HCT116 (cell line): ENCODE measurements at regions not wholly inside any gene's neighbourhood (a gene's known extent, or its start where the extent isn't known, plus 50 kb on each side); places are given as distances from the start of the nearest gene placed in this dataset.

Experiments used
- ATAC-seq: fragments of 200-7000 bp; cut with Tn5 transposase; 2 replicates; pipeline ENCODE4 v1.9.1; 2020; ENCODE audit warnings: mild to moderate bottlenecking, moderate library complexity
- BruUV-seq: library from RNA; stranded (reverse); fragments of 400-500 nt; replicated peaks from 2 replicates; lab custom pipeline; 2021; lab: Mats Ljungman, UMichigan
- CTCF ChIA-PET: fragments of 300-600 bp; sonication (Branson Sonifier 250); formaldehyde crosslinking; loops from one replicate; lab custom pipeline; 2021; ENCODE audit warnings: antibody characterized with exemption; lab: Charles Lee
- POLR2A ChIA-PET: fragments of 300-600, 350-600 bp; sonication (Branson Sonifier 250); formaldehyde crosslinking; loops from one replicate; lab custom pipeline; 2021; ENCODE audit warnings: antibody characterized with exemption; lab: Charles Lee
- RAD21 ChIA-PET, 2 experiments: fragments of 300-600 bp; sonication (Branson Sonifier 250); formaldehyde crosslinking; loops; one replicate each; lab custom pipeline; 2023; ENCODE audit warnings: low total read pairs in 2 of 2; ENCODE audit not compliant: uncharacterized antibody in 2 of 2, unreplicated experiment in 2 of 2, low non-redundant PET in 1 of 2; lab: Charles Lee
- DNase-seq: peaks from one replicate; pipeline ENCODE4 v3.0.0-alpha.2; 2010; ENCODE audit warnings: low read depth, low spot score
- H2AFZ ChIP-seq: fragments of 200-600 bp; shearing (Covaris generic), sonication (generic); 2 replicates; pipeline ENCODE4 v1.6.1; 2017; ENCODE audit warnings: low read depth, mixed run types, mixed read lengths, antibody characterized with exemption, low read length; ENCODE audit not compliant: poor library complexity, severe bottlenecking
- H3K27ac ChIP-seq: 2 replicates; pipeline ENCODE4 v1.5.1; 2012; ENCODE audit warnings: low read depth, low read length
- H3K27me3 ChIP-seq: fragments of 200-600 bp; sonication (generic); 2 replicates; pipeline ENCODE4 v1.6.1; 2016; ENCODE audit warnings: mixed run types, low read length, mixed read lengths; ENCODE audit not compliant: insufficient read depth
- H3K36me3 ChIP-seq, 2 experiments: fragments of 200-500 bp in 1 of 2; fragments of 200-600 bp in 1 of 2; sonication (Bioruptor generic) in 1 of 2; sonication (generic) in 1 of 2; 2 replicates each; pipeline versions ENCODE4 v1.5.1 to v1.6.1; 2014 to 2016; ENCODE audit warnings: low read length in 2 of 2, inconsistent platforms in 1 of 2, mixed read lengths in 1 of 2, mixed run types in 1 of 2; ENCODE audit not compliant: insufficient read depth in 2 of 2, control insufficient read depth in 1 of 2
- H3K4me1 ChIP-seq, 2 experiments: fragments of 200-600 bp in 1 of 2; sonication (generic) in 1 of 2; 2 replicates each; pipeline versions ENCODE4 v1.5.1 to v1.6.1; 2012 to 2017; ENCODE audit warnings: low read length in 2 of 2, inconsistent platforms in 1 of 2, mild to moderate bottlenecking in 1 of 2, mixed read lengths in 1 of 2, mixed run types in 1 of 2, moderate library complexity in 1 of 2; ENCODE audit not compliant: insufficient read depth in 2 of 2, control insufficient read depth in 1 of 2
- H3K4me2 ChIP-seq: fragments of 200-600 bp; sonication (generic); 2 replicates; pipeline ENCODE4 v1.6.1; 2017; ENCODE audit warnings: mixed run types, low read length, mixed read lengths
- H3K4me3 ChIP-seq, 2 experiments: fragments of 200-600 bp in 1 of 2; sonication (generic) in 1 of 2; replicated peaks in 1 of 2; 2 replicates each; pipeline ENCODE4 v1.5.1; 2011 to 2016; ENCODE audit warnings: low read length in 2 of 2, control low read depth in 1 of 2, low read depth in 1 of 2, mild to moderate bottlenecking in 1 of 2, mixed read lengths in 1 of 2, mixed run types in 1 of 2
- H3K79me2 ChIP-seq: fragments of 200-600 bp; sonication (generic); 2 replicates; pipeline ENCODE4 v1.6.1; 2017; ENCODE audit warnings: mild to moderate bottlenecking, mixed run types, low read length, moderate library complexity, mixed read lengths; ENCODE audit not compliant: insufficient read depth
- H3K9ac ChIP-seq: fragments of 200-600 bp; sonication (generic); 2 replicates; pipeline ENCODE4 v1.6.1; 2016; ENCODE audit warnings: low read length, mixed read lengths
- H3K9me2 ChIP-seq: fragments of 200-600 bp; sonication (generic), shearing (Covaris generic); 2 replicates; pipeline ENCODE4 v1.6.1; 2017; ENCODE audit warnings: mixed run types, mild to moderate bottlenecking, moderate library complexity; ENCODE audit not compliant: insufficient read depth
- H3K9me3 ChIP-seq, 2 experiments: fragments of 200-500 bp in 1 of 2; fragments of 200-600 bp in 1 of 2; sonication (Bioruptor generic) in 1 of 2; sonication (generic) in 1 of 2; 2 replicates each; pipeline ENCODE4 v1.6.1; 2014 to 2017; ENCODE audit warnings: low read length in 2 of 2, mixed read lengths in 2 of 2, inconsistent platforms in 1 of 2, low read depth in 1 of 2, mild to moderate bottlenecking in 1 of 2, mixed run types in 1 of 2, moderate library complexity in 1 of 2; ENCODE audit not compliant: control insufficient read depth in 1 of 2, insufficient read depth in 1 of 2
- H4K20me1 ChIP-seq: fragments of 200-600 bp; sonication (generic), shearing (Covaris generic); 2 replicates; pipeline ENCODE4 v1.6.1; 2017; ENCODE audit warnings: mixed run types, mild to moderate bottlenecking, moderate library complexity; ENCODE audit not compliant: insufficient read depth
- ATF3 ChIP-seq: IDR thresholded peaks from 2 replicates; pipeline ENCODE4 v1.6.1; 2012
- CBX3 ChIP-seq: IDR thresholded peaks from 2 replicates; pipeline ENCODE4 v1.6.1; 2012; ENCODE audit warnings: low read depth
- CTCF ChIP-seq, 3 experiments: fragments of 200-600 bp in 1 of 3; sonication (generic) in 1 of 3; IDR thresholded peaks in 2 of 3; conservative IDR thresholded peaks in 1 of 3; 2 replicates each; pipeline ENCODE4 v1.5.1; 2012 to 2017; ENCODE audit warnings: low read depth in 2 of 3, low read length in 2 of 3, antibody characterized with exemption in 1 of 3, borderline replicate concordance in 1 of 3, control low read depth in 1 of 3, mild to moderate bottlenecking in 1 of 3, mixed read lengths in 1 of 3, mixed run types in 1 of 3, moderate library complexity in 1 of 3; ENCODE audit not compliant: insufficient read depth in 1 of 3
- EGR1 ChIP-seq: IDR thresholded peaks from 2 replicates; pipeline ENCODE4 v1.6.1; 2012; ENCODE audit warnings: low read depth
- ELF1 ChIP-seq: IDR thresholded peaks from 2 replicates; pipeline ENCODE4 v1.6.1; 2012; ENCODE audit warnings: low read depth, borderline replicate concordance
- MAX ChIP-seq: IDR thresholded peaks from 2 replicates; pipeline ENCODE4 v1.6.1; 2012
- POLR2AphosphoS5 ChIP-seq: IDR thresholded peaks from 2 replicates; pipeline ENCODE4 v1.6.1; 2011; ENCODE audit warnings: mild to moderate bottlenecking, low read depth, low read length, moderate library complexity
- SP1 ChIP-seq: IDR thresholded peaks from 2 replicates; pipeline ENCODE4 v1.6.1; 2012; ENCODE audit warnings: low read depth
- SRF ChIP-seq: IDR thresholded peaks from 2 replicates; pipeline ENCODE4 v1.6.1; 2012; ENCODE audit warnings: low read depth
- TCF7L2 ChIP-seq: IDR thresholded peaks from 2 replicates; pipeline ENCODE4 v1.7.0; 2011; ENCODE audit warnings: borderline replicate concordance, inconsistent platforms; ENCODE audit not compliant: insufficient read depth, insufficient read length; ENCODE audit errors: extremely low read depth
- intact Hi-C: fragments of 100-400 bp; cut with micrococcal nuclease; formaldehyde crosslinking; loops from 2 replicates; pipeline ENCODE4 v1.10.0; 2022
- TF ChIP-seq, protein P1 (sequence below): IDR thresholded peaks from 2 replicates; pipeline ENCODE4 v1.6.1; 2011; ENCODE audit warnings: mild to moderate bottlenecking, low read length, moderate library complexity; ENCODE audit not compliant: insufficient replicate concordance; ENCODE audit errors: extremely low read depth

GRCh38 chr13:40028446-40028845 lies 373.0 kb downstream of the COG6 start:
- H3K27me3 ChIP-seq: peaks cover 3% of the 10 kb centered on the region; the same call in 1 of the 2 replicates
- no peaks in the 10 kb centered on the region for H3K4me1 ChIP-seq
- no peak overlapping the region for H3K4me2 ChIP-seq
- no peaks in the 10 kb centered on the region for H3K79me2 ChIP-seq
- H3K4me3 ChIP-seq: no peak overlapping the region
- ChIA-PET POLR2A (no interaction called here), RAD21 (no interaction called here), CTCF (no interaction called here)
- TF ChIP-seq CBX3 (no peak), POLR2AphosphoS5 (no peak), EGR1 (no peak), SRF (no peak), ATF3 (no peak), SP1 (no peak), TCF7L2 (no peak), ELF1 (no peak), MAX (no peak), CTCF (IDR thresholded peaks at IDR 0.05 in 2 of 3, conservative IDR thresholded peaks at IDR 0.05 in 1 of 3; ENCODE audit: borderline replicate concordance in 1 of 3, insufficient read depth in 1 of 3, low read depth in 2 of 3, low read length in 2 of 3) (no peak)
- TF ChIP-seq, protein P1, sequence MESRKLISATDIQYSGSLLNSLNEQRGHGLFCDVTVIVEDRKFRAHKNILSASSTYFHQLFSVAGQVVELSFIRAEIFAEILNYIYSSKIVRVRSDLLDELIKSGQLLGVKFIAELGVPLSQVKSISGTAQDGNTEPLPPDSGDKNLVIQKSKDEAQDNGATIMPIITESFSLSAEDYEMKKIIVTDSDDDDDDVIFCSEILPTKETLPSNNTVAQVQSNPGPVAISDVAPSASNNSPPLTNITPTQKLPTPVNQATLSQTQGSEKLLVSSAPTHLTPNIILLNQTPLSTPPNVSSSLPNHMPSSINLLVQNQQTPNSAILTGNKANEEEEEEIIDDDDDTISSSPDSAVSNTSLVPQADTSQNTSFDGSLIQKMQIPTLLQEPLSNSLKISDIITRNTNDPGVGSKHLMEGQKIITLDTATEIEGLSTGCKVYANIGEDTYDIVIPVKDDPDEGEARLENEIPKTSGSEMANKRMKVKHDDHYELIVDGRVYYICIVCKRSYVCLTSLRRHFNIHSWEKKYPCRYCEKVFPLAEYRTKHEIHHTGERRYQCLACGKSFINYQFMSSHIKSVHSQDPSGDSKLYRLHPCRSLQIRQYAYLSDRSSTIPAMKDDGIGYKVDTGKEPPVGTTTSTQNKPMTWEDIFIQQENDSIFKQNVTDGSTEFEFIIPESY: no peak
- no peak overlapping the region for H2AFZ ChIP-seq
- no peaks in the 10 kb centered on the region for H3K36me3 ChIP-seq
- H4K20me1 ChIP-seq: no peaks in the 10 kb centered on the region
- H3K9ac ChIP-seq: no peak overlapping the region
- BruUV-seq: no TSS peak
- H3K9me2 ChIP-seq: no peaks in the 10 kb centered on the region
- H3K27ac ChIP-seq: no peak overlapping the region
- intact Hi-C loops: no loop called here
- no peaks in the 10 kb centered on the region for H3K9me3 ChIP-seq
- no peak for DNase-seq
- no peak for ATAC-seq
